PFSK-1 (cell line): ENCODE measurements at regions not wholly inside any gene's neighbourhood (a gene's known extent, or its start where the extent isn't known, plus 50 kb on each side); places are given as distances from the start of the nearest gene placed in this dataset.

ENCODE experiments used
- FOXP2 ChIP-seq: optimal IDR thresholded peaks from 2 replicates; pipeline ENCODE3; 2011; ENCODE audit warnings: borderline replicate concordance, control low read depth, inconsistent platforms; ENCODE audit not compliant: insufficient read depth; ENCODE audit errors: extremely low read length, extremely low read depth
- POLR2AphosphoS5 ChIP-seq: IDR thresholded peaks from 2 replicates; pipeline ENCODE4 v1.6.1; 2012; ENCODE audit warnings: low read depth, mild to moderate bottlenecking, control low read depth, low read length, moderate library complexity
- REST ChIP-seq, 2 experiments: IDR thresholded peaks; 2 replicates each; pipeline versions ENCODE4 v1.6.1 to v1.8.0; 2011 to 2012; ENCODE audit warnings: low read depth in 2 of 2, low read length in 2 of 2, control low read depth in 1 of 2, inconsistent platforms in 1 of 2, mild to moderate bottlenecking in 1 of 2, moderate library complexity in 1 of 2; ENCODE audit not compliant: insufficient read depth in 1 of 2
- SIN3A ChIP-seq: IDR thresholded peaks from 2 replicates; pipeline ENCODE4 v1.6.1; 2012; ENCODE audit warnings: mild to moderate bottlenecking, low read length, moderate library complexity, borderline replicate concordance; ENCODE audit not compliant: insufficient read depth
- TAF1 ChIP-seq: IDR thresholded peaks from 2 replicates; pipeline ENCODE4 v1.6.1; 2012; ENCODE audit warnings: low read length, control low read depth, borderline replicate concordance; ENCODE audit not compliant: insufficient read depth

GRCh38 chr4:147325571-147325981, 155.3 kb upstream of the EDNRA start:
- TF ChIP-seq SIN3A (no peak), REST (IDR thresholded peaks at IDR 0.05; ENCODE audit: insufficient read depth in 1 of 2, low read depth in 2 of 2, low read length in 2 of 2) (no peak), TAF1 (no peak; the same call in 1 of the 2 replicates), POLR2AphosphoS5 (no peak; the same call in 1 of the 2 replicates), FOXP2 (no peak)

GRCh38 chr4:147326591-147326990, 154.3 kb upstream of the EDNRA start:
- TF ChIP-seq REST (IDR thresholded peaks at IDR 0.05; ENCODE audit: insufficient read depth in 1 of 2, low read depth in 2 of 2, low read length in 2 of 2): peak in 1 of 2 experiments; percentile 69; a peak in 2 of 4 replicates
- TF ChIP-seq SIN3A: peak; percentile 80; the same call in 1 of the 2 replicates
- peak; percentile 54; the same call in 1 of the 2 replicates for TF ChIP-seq POLR2AphosphoS5
- TF ChIP-seq FOXP2: no peak
- peak; percentile 57; the same call in 1 of the 2 replicates for TF ChIP-seq TAF1

- TF ChIP-seq TAF1 (no peak), SIN3A (no peak), REST (IDR thresholded peaks at IDR 0.05; ENCODE audit: insufficient read depth in 1 of 2, low read depth in 2 of 2, low read length in 2 of 2) (no peak), POLR2AphosphoS5 (no peak), FOXP2 (no peak)
These were observed 153.6 kb upstream of the EDNRA start for GRCh38 chr4:147327322-147327721.

- TF ChIP-seq REST (IDR thresholded peaks at IDR 0.05; ENCODE audit: insufficient read depth in 1 of 2, low read depth in 2 of 2, low read length in 2 of 2) (no peak), FOXP2 (no peak), POLR2AphosphoS5 (no peak), TAF1 (no peak), SIN3A (no peak)
These were observed 152.7 kb upstream of the EDNRA start for GRCh38 chr4:147328189-147328588.
